ENCODE measurements at regions not wholly inside any gene's neighbourhood (a gene's known extent, or its start where the extent isn't known, plus 50 kb on each side); places are given as distances from the start of the nearest gene placed in this dataset.

DNA sequence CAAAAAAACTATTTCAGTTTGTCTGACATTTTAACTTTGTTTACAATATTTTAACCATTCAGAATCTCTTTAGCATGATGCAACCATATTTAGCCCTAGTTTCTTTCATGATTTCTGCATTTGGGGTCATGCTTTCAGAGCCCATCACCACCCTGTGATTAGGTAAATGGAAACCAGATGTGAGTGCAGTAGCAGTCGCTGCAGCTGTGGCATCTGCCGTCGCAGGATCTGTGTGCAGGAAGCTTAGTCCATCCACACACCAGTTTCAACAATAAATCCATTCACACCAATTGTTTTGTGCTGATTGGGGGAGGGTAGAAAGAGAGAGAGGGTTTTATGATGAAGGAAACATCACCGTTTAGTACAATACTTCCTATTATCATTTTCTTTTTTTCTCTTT lies 130.5 kb downstream of the CPEB2 start:
- H3K36me3 ChIP-seq (ENCODE audit: control insufficient read depth in 2 of 2, insufficient read depth in 2 of 2, low read length in 1 of 2), result no peaks in the 10 kb centered on the region
- ChIA-PET SMC1A (ENCODE audit: uncharacterized antibody, unreplicated experiment) (no interaction called here), POLR2A (no interaction called here), CTCF (no interaction called here), RAD21 (ENCODE audit: unreplicated experiment) (no interaction called here)
- H2AFZ ChIP-seq (ENCODE audit: control insufficient read depth, low read depth, low read length), result no peak overlapping the region
- H4K20me1 ChIP-seq (ENCODE audit: control insufficient read depth, insufficient read depth), result no peaks in the 10 kb centered on the region
- intact Hi-C loops (cut with micrococcal nuclease; ENCODE audit: unreplicated experiment), result no loop called here
- no peak for DNase-seq (ENCODE audit: low read depth, low spot score)
- no peaks in the 10 kb centered on the region for H3K27me3 ChIP-seq (replicated peaks in 1 of 2; ENCODE audit: control insufficient read depth in 2 of 2, insufficient read depth in 2 of 2, low read length in 1 of 2)
- no peak overlapping the region for H3K27ac ChIP-seq (ENCODE audit: control insufficient read depth, insufficient read depth)
- no peak overlapping the region for H3K4me3 ChIP-seq
- no peak for FAIRE-seq
- no peak for TF ChIP-seq ZNF24 (IDR thresholded peaks at IDR 0.05)
- TF ChIP-seq ZNF384 (IDR thresholded peaks at IDR 0.05; ENCODE audit: borderline replicate concordance, low read depth, low read length), result no peak
- H3K9ac ChIP-seq (ENCODE audit: control insufficient read depth, insufficient read depth, low read length), result no peak overlapping the region
- in situ Hi-C loops (cut with MboI), result no loop called here
- 65% methylated on average over 4 of the region's 4 CpGs for WGBS (ENCODE audit: insufficient coverage, insufficient replicate concordance, low lambda C conversion rate, missing lambda C conversion rate)
- BruUV-seq (replicated peaks), result no TSS peak
- H3K9me3 ChIP-seq (replicated peaks; ENCODE audit: control insufficient read depth, insufficient read depth, low read length), result no peaks in the 10 kb centered on the region; the same call in 2 of the 3 replicates
- H3K4me2 ChIP-seq (ENCODE audit: control insufficient read depth, insufficient read depth), result no peak overlapping the region
- H3K4me1 ChIP-seq (ENCODE audit: control insufficient read depth, insufficient read depth, low read length), result no peaks in the 10 kb centered on the region
- ATAC-seq, result no peak
- no peaks in the 10 kb centered on the region for H3K79me2 ChIP-seq (ENCODE audit: control insufficient read depth, insufficient read depth, low read length)

DNA sequence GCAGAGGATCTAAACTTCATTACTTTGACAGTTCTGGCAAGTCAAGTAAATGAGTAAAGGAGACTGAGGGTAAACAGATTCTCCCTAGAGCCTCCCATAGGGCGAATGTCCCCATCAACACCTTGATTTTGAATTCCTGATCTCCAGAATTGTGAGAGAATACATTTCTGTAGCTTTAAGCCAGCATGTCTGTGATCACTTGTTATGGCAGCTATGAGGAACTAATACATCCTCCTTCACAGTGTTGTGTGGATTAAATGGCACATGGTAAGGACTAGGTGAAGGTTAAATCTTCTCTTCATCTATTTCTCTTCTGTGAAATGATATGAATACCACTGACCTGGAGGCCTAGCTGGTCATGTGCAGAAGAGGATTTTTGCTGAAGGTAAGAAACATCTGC lies 137.3 kb downstream of the CPEB2 start:
- no peak overlapping the region for H3K9ac ChIP-seq (ENCODE audit: control insufficient read depth, insufficient read depth, low read length)
- no peak overlapping the region for H3K27ac ChIP-seq (ENCODE audit: control insufficient read depth, insufficient read depth)
- DNase-seq (ENCODE audit: low read depth, low spot score), result no peak
- no peak overlapping the region for H2AFZ ChIP-seq (ENCODE audit: control insufficient read depth, low read depth, low read length)
- H3K79me2 ChIP-seq (ENCODE audit: control insufficient read depth, insufficient read depth, low read length), result no peaks in the 10 kb centered on the region
- H3K27me3 ChIP-seq (replicated peaks in 1 of 2; ENCODE audit: control insufficient read depth in 2 of 2, insufficient read depth in 2 of 2, low read length in 1 of 2), result no peaks in the 10 kb centered on the region
- BruUV-seq (replicated peaks), result no TSS peak
- 0% methylated on average over 1 of the region's 1 CpG for WGBS (ENCODE audit: insufficient coverage, insufficient replicate concordance, low lambda C conversion rate, missing lambda C conversion rate)
- ChIA-PET POLR2A (no interaction called here), RAD21 (ENCODE audit: unreplicated experiment) (no interaction called here), CTCF (no interaction called here), SMC1A (ENCODE audit: uncharacterized antibody, unreplicated experiment) (no interaction called here)
- H3K4me1 ChIP-seq (ENCODE audit: control insufficient read depth, insufficient read depth, low read length), result no peaks in the 10 kb centered on the region
- H3K4me3 ChIP-seq, result no peak overlapping the region
- H4K20me1 ChIP-seq (ENCODE audit: control insufficient read depth, insufficient read depth), result no peaks in the 10 kb centered on the region
- in situ Hi-C loops (cut with MboI) (no loop called here), intact Hi-C loops (cut with micrococcal nuclease; ENCODE audit: unreplicated experiment) (no loop called here)
- no peak for FAIRE-seq
- H3K36me3 ChIP-seq (ENCODE audit: control insufficient read depth in 2 of 2, insufficient read depth in 2 of 2, low read length in 1 of 2), result no peaks in the 10 kb centered on the region
- no peak overlapping the region for H3K4me2 ChIP-seq (ENCODE audit: control insufficient read depth, insufficient read depth)
- ATAC-seq, result no peak
- H3K9me3 ChIP-seq (replicated peaks; ENCODE audit: control insufficient read depth, insufficient read depth, low read length), result no peaks in the 10 kb centered on the region; the same call in 2 of the 3 replicates
- no peak for TF ChIP-seq SREBF2 (IDR thresholded peaks at IDR 0.05; ENCODE audit: low read length)
- no peak for TF ChIP-seq ZNF622 (IDR thresholded peaks at IDR 0.05)
- TF ChIP-seq, protein P1, sequence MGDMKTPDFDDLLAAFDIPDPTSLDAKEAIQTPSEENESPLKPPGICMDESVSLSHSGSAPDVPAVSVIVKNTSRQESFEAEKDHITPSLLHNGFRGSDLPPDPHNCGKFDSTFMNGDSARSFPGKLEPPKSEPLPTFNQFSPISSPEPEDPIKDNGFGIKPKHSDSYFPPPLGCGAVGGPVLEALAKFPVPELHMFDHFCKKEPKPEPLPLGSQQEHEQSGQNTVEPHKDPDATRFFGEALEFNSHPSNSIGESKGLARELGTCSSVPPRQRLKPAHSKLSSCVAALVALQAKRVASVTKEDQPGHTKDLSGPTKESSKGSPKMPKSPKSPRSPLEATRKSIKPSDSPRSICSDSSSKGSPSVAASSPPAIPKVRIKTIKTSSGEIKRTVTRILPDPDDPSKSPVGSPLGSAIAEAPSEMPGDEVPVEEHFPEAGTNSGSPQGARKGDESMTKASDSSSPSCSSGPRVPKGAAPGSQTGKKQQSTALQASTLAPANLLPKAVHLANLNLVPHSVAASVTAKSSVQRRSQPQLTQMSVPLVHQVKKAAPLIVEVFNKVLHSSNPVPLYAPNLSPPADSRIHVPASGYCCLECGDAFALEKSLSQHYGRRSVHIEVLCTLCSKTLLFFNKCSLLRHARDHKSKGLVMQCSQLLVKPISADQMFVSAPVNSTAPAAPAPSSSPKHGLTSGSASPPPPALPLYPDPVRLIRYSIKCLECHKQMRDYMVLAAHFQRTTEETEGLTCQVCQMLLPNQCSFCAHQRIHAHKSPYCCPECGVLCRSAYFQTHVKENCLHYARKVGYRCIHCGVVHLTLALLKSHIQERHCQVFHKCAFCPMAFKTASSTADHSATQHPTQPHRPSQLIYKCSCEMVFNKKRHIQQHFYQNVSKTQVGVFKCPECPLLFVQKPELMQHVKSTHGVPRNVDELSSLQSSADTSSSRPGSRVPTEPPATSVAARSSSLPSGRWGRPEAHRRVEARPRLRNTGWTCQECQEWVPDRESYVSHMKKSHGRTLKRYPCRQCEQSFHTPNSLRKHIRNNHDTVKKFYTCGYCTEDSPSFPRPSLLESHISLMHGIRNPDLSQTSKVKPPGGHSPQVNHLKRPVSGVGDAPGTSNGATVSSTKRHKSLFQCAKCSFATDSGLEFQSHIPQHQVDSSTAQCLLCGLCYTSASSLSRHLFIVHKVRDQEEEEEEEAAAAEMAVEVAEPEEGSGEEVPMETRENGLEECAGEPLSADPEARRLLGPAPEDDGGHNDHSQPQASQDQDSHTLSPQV (IDR thresholded peaks at IDR 0.05), result no peak
- TF ChIP-seq ZBED1 (IDR thresholded peaks at IDR 0.05; ENCODE audit: borderline replicate concordance), result no peak
- no peak for TF ChIP-seq NFYB (IDR thresholded peaks at IDR 0.05; ENCODE audit: insufficient read depth, low read depth, low read length)
- TF ChIP-seq, protein P2, sequence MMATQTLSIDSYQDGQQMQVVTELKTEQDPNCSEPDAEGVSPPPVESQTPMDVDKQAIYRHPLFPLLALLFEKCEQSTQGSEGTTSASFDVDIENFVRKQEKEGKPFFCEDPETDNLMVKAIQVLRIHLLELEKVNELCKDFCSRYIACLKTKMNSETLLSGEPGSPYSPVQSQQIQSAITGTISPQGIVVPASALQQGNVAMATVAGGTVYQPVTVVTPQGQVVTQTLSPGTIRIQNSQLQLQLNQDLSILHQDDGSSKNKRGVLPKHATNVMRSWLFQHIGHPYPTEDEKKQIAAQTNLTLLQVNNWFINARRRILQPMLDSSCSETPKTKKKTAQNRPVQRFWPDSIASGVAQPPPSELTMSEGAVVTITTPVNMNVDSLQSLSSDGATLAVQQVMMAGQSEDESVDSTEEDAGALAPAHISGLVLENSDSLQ (IDR thresholded peaks at IDR 0.05), result no peak
- no peak for TF ChIP-seq GATAD2B (conservative IDR thresholded peaks at IDR 0.05; ENCODE audit: low read depth)
- TF ChIP-seq EP300 (IDR thresholded peaks at IDR 0.05; ENCODE audit: borderline replicate concordance in 1 of 2, control insufficient read depth in 1 of 2, low read depth in 2 of 2, low read length in 2 of 2), result no peak
- no peak for TF ChIP-seq MYB (IDR thresholded peaks at IDR 0.05; ENCODE audit: borderline replicate concordance, low read depth, low read length)
- TF ChIP-seq SRF (IDR thresholded peaks at IDR 0.05; ENCODE audit: low read depth in 2 of 2, low read length in 2 of 2), result no peak
